Naive B cell (primary cell): ENCODE measurements at regions not wholly inside any gene's neighbourhood (a gene's known extent, or its start where the extent isn't known, plus 50 kb on each side); places are given as distances from the start of the nearest gene placed in this dataset.
"Not testable (repeated sequence)": the region's sequence is repeated elsewhere in the genome, so short reads cannot be mapped to it uniquely, and the experiment has no call there.

Experiments used
- ATAC-seq, 2 donors: fragments of 150-1000 bp; cut with Tn5 transposase; 2 replicates each; pipeline ENCODE4 v1.10.0; 2021; ENCODE audit warnings: low read depth in 2 of 2, mild to moderate bottlenecking in 2 of 2, moderate library complexity in 2 of 2
- DNase-seq: peaks from one replicate; pipeline ENCODE4 v3.0.0; 2022
- H3K27ac Mint-ChIP-seq, 6 donors: one replicate each; pipeline ENCODE4 v1.8.0; 2020 to 2022; ENCODE audit warnings: mild to moderate bottlenecking in 6 of 6, mixed read lengths in 6 of 6, moderate library complexity in 5 of 6, inconsistent platforms in 2 of 6
- H3K27me3 Mint-ChIP-seq, 3 donors: one replicate each; pipeline ENCODE4 v1.8.0; 2021 to 2022; ENCODE audit warnings: mixed read lengths in 3 of 3, mild to moderate bottlenecking in 1 of 3
- H3K36me3 Mint-ChIP-seq, 2 donors: one replicate each; pipeline ENCODE4 v1.8.0; 2020 to 2022; ENCODE audit warnings: mixed read lengths in 2 of 2, inconsistent platforms in 1 of 2, mild to moderate bottlenecking in 1 of 2
- H3K4me1 Mint-ChIP-seq, 3 donors: one replicate each; pipeline ENCODE4 v1.8.0; 2020 to 2022; ENCODE audit warnings: mixed read lengths in 3 of 3, inconsistent platforms in 1 of 3, mild to moderate bottlenecking in 1 of 3, moderate library complexity in 1 of 3
- H3K4me3 Mint-ChIP-seq, 8 donors: one replicate each; pipeline ENCODE4 v1.8.0; 2020 to 2022; ENCODE audit warnings: mild to moderate bottlenecking in 8 of 8, mixed read lengths in 8 of 8, moderate library complexity in 8 of 8, inconsistent platforms in 2 of 8
- H3K9me3 Mint-ChIP-seq, 7 donors: one replicate each; pipeline ENCODE4 v1.8.0; 2020 to 2022; ENCODE audit warnings: mixed read lengths in 7 of 7, mild to moderate bottlenecking in 5 of 7, inconsistent platforms in 2 of 7, moderate library complexity in 1 of 7

DNA sequence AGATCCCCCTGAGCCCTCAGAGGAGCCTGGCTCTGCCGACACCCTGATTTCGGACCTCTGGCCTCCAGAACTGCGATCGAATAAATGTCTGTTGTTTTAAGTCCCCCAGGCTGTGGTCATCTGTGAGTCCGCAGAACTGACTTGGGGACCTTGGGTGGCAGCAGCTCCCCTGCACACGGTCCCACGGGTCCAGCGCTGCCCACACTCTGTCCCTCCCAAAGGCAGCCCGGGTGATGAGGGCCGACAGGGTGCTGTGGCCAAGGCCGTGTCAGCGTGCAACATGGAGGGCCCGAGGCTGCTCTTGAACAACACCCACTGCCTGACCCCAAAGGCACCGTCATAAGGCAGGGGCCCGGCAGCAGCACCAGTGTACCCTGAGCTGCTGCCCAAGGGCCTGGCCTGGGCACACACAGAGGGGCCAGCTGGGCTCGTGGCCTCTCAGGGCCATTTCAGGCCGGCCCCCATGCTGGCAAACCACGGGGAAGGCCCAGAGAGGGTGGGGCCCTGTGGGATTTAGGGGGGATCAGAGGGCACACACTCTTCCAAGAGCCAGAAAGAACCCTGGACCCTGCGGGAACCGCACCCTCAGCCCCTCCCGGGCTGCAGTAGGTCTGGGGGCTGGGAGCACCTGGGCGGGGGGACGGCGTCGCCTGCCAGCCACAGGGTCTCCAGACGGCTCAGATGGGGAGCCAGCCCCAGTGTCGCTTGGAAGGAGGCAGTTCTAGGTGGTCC lies 77.1 kb upstream of the PRR5 start:
- Mint-ChIP-seq H3K9me3 (no peaks in the 10 kb centered on the region), H3K4me3 (no peak overlapping the region), H3K4me1 (no peaks in the 10 kb centered on the region), H3K27ac (no peak overlapping the region), H3K27me3 (peaks cover 10 to 36% (median 19%) of the 10 kb centered on the region in 3 donors), H3K36me3 (no peaks in the 10 kb centered on the region)
- DNase-seq (no peak), ATAC-seq (no peak)

DNA sequence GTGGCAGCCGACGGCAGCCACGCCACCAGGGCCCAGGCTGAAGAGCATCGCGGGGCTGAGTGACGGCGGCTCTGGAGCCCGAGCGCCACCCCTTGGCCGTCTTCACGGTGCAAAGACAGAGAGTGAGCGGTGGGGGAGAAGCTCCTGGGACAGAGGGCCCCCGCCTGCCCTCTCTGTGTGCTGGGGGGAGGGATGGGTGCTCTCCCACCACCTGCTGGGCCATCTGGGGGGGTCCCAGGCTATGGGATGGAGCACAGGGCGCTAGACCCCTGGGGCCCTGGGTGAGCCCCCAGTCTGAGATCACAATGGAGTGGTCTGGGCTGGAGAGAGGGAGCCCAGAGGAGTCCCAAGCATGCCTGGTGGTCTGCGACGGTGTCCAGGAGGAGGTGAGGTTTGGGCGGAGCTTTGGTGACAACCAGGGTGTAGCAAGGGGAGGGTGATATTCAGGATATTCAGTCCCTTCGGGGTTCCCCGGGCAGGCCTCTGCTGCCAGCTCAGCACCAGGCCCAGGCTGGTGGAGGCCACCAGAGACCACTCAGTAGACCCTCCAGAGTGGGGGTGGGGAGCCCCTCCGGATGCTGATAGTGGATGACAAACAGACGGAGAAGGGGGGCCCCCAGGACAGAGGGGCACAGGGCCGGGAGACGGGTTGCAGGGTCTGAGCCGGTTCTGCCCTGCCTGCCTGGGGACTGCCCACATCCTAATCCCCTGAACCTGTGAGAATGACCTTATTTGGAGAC lies 78.1 kb upstream of the PRR5 start:
- DNase-seq (no peak), ATAC-seq (no peak)
- no peaks in the 10 kb centered on the region for H3K9me3 Mint-ChIP-seq
- H3K4me1 Mint-ChIP-seq = no peaks in the 10 kb centered on the region
- H3K27me3 Mint-ChIP-seq = peaks cover 10 to 36% (median 19%) of the 10 kb centered on the region in 3 donors
- H3K4me3 Mint-ChIP-seq = peak overlapping the region in 1 of 8 donors; percentile 1
- H3K27ac Mint-ChIP-seq = peak overlapping the region in 2 of 6 donors; percentile 18 to 62
- H3K36me3 Mint-ChIP-seq = no peaks in the 10 kb centered on the region

DNA sequence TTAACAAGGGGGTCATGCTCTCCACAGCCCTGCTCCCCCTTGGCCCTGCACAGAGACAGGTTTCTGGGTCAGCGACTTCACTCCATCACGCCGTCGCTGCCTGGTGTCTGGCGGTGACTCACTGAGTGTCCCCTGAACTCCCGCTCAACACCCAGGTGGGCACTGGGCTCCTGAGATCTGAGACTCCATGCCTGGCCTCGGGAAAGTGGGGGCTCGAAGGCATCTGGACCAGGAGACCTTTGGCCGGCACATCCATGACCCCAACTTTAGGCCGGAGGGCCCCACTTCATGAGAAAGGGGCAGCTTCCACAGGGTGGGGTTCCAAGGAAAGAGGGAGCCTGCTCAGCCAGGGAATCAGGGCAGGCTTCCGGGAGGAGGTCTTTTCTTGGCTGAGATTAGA lies 79.3 kb upstream of the PRR5 start:
- Mint-ChIP-seq H3K4me1 (no peaks in the 10 kb centered on the region), H3K27me3 (peaks cover 10 to 30% (median 19%) of the 10 kb centered on the region in 3 donors), H3K9me3 (no peaks in the 10 kb centered on the region), H3K27ac (no peak overlapping the region), H3K36me3 (no peaks in the 10 kb centered on the region), H3K4me3 (no peak overlapping the region)
- ATAC-seq (no peak), DNase-seq (no peak)

GRCh38 chr22:44622147-44622427 lies 79.9 kb upstream of the PRR5 start:
- Mint-ChIP-seq H3K27me3 (peaks cover 10 to 27% (median 19%) of the 10 kb centered on the region in 3 donors), H3K4me3 (no peak overlapping the region), H3K4me1 (no peaks in the 10 kb centered on the region), H3K9me3 (no peaks in the 10 kb centered on the region), H3K27ac (peak overlapping the region in 1 of 6 donors; percentile 80), H3K36me3 (no peaks in the 10 kb centered on the region)
- no peak for DNase-seq
- peak in 1 of 2 donors; percentile 23 for ATAC-seq

GRCh38 chr22:44621401-44622146 lies 80.4 kb upstream of the PRR5 start:
- ATAC-seq (no peak), DNase-seq (no peak)
- Mint-ChIP-seq H3K27me3 (peaks cover 10 to 26% (median 19%) of the 10 kb centered on the region in 3 donors), H3K9me3 (no peaks in the 10 kb centered on the region), H3K4me3 (no peak overlapping the region), H3K4me1 (no peaks in the 10 kb centered on the region), H3K36me3 (no peaks in the 10 kb centered on the region), H3K27ac (peak overlapping the region in 2 of 6 donors; percentile 26 to 27)

DNA sequence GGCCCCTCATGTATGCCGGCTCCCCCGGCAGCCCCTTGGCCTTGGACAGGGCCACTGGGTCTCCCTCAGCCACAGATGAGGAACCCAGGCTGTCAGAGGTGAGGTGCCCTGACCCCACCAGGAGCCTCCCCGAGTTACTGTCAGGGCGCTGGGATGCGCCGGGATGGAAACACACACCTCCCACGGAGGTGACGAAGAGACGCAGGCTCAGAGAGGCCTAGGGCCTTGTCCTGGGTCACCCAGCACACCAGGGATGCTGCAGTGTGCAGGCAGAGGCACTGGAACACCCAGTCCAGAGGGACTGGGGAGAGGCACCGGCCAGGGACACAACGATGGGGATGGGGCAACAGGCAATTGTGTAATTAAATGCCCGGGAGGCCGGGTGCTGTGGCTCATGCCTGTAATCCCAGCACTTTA lies 81.2 kb upstream of the PRR5 start:
- Mint-ChIP-seq H3K4me1 (no peaks in the 10 kb centered on the region), H3K27me3 (peaks cover 5 to 19% (median 13%) of the 10 kb centered on the region in 3 donors), H3K36me3 (no peaks in the 10 kb centered on the region), H3K4me3 (peak overlapping the region in 2 of 8 donors; percentile 12 to 30), H3K27ac (no peak overlapping the region), H3K9me3 (no peaks in the 10 kb centered on the region)
- DNase-seq = no peak
- ATAC-seq = no peak

DNA sequence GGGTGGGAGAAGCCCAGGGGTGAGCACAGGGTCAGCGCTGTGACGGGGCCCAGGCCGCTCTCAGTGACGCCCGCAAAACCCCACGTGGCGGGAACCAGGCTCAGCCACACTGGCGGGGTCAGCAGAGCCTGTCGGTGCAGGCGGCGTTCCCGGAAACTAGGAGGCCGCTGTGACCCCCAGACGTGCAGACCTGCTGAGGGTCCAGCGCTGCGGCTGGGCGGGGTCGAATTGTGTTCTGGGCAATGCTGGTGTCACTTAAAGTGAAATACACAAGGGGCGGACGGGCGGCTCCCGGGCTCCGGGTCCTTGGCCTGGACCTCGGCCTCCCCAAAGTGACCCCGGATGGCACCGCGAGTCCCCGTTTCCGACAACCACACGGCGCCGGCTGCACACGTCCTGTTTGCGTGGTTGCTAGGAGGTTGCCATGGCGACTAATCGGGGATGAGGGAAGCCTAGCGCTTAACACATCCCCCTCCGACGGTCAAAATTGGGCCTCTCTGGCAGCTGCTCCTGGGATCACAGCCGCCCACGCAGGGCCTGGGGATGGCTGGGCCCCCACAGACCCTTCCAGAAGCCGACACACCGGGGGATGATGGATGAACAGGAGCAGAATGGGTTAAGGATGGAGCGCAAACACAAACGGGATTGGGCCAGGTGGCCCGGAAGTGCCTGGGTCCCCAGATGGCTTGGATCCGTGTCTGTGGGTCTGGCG lies 81.7 kb upstream of the PRR5 start:
- peak overlapping the region in 3 of 8 donors; percentile 30 to 63 (median 50) for H3K4me3 Mint-ChIP-seq

GRCh38 chr22:44619560-44620128 lies 82.4 kb upstream of the PRR5 start:
- H3K4me3 Mint-ChIP-seq, H3K36me3 Mint-ChIP-seq, H3K4me1 Mint-ChIP-seq, H3K27ac Mint-ChIP-seq, DNase-seq, ATAC-seq, H3K9me3 Mint-ChIP-seq: not testable (repeated sequence)
- peaks cover 8 to 18% (median 13%) of the 10 kb centered on the region in 3 donors for H3K27me3 Mint-ChIP-seq

More for the DNA sequence above, 81.7 kb upstream of the PRR5 start:
- Mint-ChIP-seq H3K27ac (peak overlapping the region in 5 of 6 donors; percentile 57 to 91 (median 74)), H3K36me3 (no peaks in the 10 kb centered on the region), H3K27me3 (peaks cover 7 to 19% (median 13%) of the 10 kb centered on the region in 3 donors), H3K9me3 (peaks cover 0 to 2% (median 0%) of the 10 kb centered on the region in 7 donors), H3K4me1 (no peaks in the 10 kb centered on the region)
- ATAC-seq (peak; percentile 68), DNase-seq (peak; percentile 29)

DNA sequence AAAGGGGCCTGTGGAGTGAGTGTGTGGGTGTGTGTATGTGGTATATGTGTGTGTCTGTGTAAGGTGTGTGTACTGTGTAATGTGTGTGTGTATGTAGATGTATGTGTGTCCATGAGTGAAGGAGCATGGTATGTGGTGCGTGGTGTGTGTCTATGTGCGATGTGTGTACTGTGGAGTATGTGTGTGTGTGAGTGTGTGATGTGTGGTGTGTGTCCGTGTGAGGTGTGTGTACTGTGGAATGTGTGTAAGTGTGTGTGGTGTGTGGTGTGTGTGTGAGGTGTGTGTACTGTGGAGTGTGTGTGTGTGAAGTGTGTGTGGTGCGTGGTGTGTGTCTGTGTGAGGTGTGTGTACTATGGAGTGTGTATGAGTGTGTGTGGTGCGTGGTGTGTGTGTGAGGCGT lies 83.1 kb upstream of the PRR5 start:
- not testable (repeated sequence) for H3K27ac Mint-ChIP-seq, H3K4me1 Mint-ChIP-seq

DNA sequence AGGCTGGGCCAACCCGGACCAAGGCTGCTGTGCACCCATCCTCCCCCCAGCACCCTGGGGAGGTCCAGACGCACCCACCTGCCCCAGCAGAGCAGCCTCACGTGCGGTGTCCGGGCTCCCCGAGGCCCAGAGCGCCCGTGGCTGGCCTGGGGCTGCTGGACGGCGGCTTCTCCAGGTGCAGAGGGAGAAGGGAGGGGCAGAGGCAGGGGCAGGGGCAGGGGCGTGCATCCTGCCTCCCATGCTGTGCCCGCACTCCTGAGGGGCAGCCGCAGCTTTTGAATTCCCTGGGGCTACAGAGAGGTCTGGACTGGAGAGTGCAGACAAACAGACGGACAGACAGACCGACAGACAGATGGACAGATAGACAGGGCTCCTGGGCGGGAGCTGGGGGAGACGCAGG lies 83.6 kb upstream of the PRR5 start:
- Mint-ChIP-seq H3K27ac (no peak overlapping the region), H3K9me3 (peaks cover 0 to 19% (median 9%) of the 10 kb centered on the region in 7 donors), H3K4me1 (no peaks in the 10 kb centered on the region), H3K27me3 (peaks cover 2 to 8% (median 5%) of the 10 kb centered on the region in 3 donors), H3K4me3 (no peak overlapping the region), H3K36me3 (peaks cover 0 to 4% of the 10 kb centered on the region in 2 donors)
- no peak for ATAC-seq
- no peak for DNase-seq

More for the DNA sequence above, 83.1 kb upstream of the PRR5 start:
- not testable (repeated sequence) for H3K4me3 Mint-ChIP-seq, DNase-seq, ATAC-seq, H3K36me3 Mint-ChIP-seq
- peaks cover 0 to 14% (median 8%) of the 10 kb centered on the region in 7 donors for H3K9me3 Mint-ChIP-seq
- peaks cover 6 to 10% (median 8%) of the 10 kb centered on the region in 3 donors for H3K27me3 Mint-ChIP-seq

DNA sequence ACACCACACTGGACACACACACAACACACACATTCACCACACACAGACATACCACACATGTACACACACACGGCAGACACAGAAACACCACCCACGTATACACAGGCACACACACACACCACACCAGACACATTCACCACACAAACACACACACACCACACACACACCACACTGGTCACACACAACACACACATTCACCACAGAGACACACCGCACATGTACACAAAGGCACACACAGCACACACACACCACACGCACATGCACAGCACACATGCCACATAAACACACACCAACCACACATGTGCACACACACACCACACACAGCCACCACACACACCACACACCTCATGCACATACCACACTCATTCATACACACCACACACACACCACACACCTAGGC lies 84.2 kb upstream of the PRR5 start:
- DNase-seq = no peak
- Mint-ChIP-seq H3K36me3 (peaks cover 0 to 4% of the 10 kb centered on the region in 2 donors), H3K4me1 (no peaks in the 10 kb centered on the region), H3K4me3 (no peak overlapping the region), H3K27ac (no peak overlapping the region), H3K27me3 (peaks cover 0 to 8% (median 0%) of the 10 kb centered on the region in 3 donors), H3K9me3 (peaks cover 0 to 24% (median 9%) of the 10 kb centered on the region in 7 donors)
- no peak for ATAC-seq

GRCh38 chr22:44616882-44617655 lies 84.9 kb upstream of the PRR5 start:
- H3K4me1 Mint-ChIP-seq = no peaks in the 10 kb centered on the region
- H3K27me3 Mint-ChIP-seq = peaks cover 0 to 3% (median 0%) of the 10 kb centered on the region in 3 donors
- H3K36me3 Mint-ChIP-seq = peaks cover 0 to 4% of the 10 kb centered on the region in 2 donors
- H3K4me3 Mint-ChIP-seq = no peak overlapping the region
- ATAC-seq (no peak), DNase-seq (no peak)
- peaks cover 0 to 27% (median 12%) of the 10 kb centered on the region in 7 donors for H3K9me3 Mint-ChIP-seq
- H3K27ac Mint-ChIP-seq = no peak overlapping the region
